ENCODE measurements at regions not wholly inside any gene's neighbourhood (a gene's known extent, or its start where the extent isn't known, plus 50 kb on each side); places are given as distances from the start of the nearest gene placed in this dataset.
A peak's percentile ranks its signal among the peaks of the same experiment; 100 is the strongest.
"Not testable (repeated sequence)": the region's sequence is repeated elsewhere in the genome, so short reads cannot be mapped to it uniquely, and the experiment has no call there.

- DNase-seq (ENCODE audit: low spot score), result no peak
- no peaks in the 10 kb centered on the region for H3K36me3 ChIP-seq (ENCODE audit: low read depth)
- peak; percentile 67 for ATAC-seq (ENCODE audit: low read depth)
- no peaks in the 10 kb centered on the region for H3K4me1 ChIP-seq (ENCODE audit: insufficient read depth, poor library complexity, severe bottlenecking)
- no peak for TF ChIP-seq CTCF (IDR thresholded peaks at IDR 0.05; ENCODE audit: poor library complexity, severe bottlenecking)
- H3K27me3 ChIP-seq (ENCODE audit: insufficient read depth, poor library complexity, severe bottlenecking), result no peaks in the 10 kb centered on the region
- H3K4me3 ChIP-seq (ENCODE audit: severe bottlenecking), result no peak overlapping the region
- H3K9me3 ChIP-seq (ENCODE audit: severe bottlenecking), result no peaks in the 10 kb centered on the region
- no peak overlapping the region for H3K27ac ChIP-seq (ENCODE audit: poor library complexity, severe bottlenecking)
These were observed 920.5 kb downstream of the TLE4 start for GRCh38 chr9:80492221-80492620.

DNA sequence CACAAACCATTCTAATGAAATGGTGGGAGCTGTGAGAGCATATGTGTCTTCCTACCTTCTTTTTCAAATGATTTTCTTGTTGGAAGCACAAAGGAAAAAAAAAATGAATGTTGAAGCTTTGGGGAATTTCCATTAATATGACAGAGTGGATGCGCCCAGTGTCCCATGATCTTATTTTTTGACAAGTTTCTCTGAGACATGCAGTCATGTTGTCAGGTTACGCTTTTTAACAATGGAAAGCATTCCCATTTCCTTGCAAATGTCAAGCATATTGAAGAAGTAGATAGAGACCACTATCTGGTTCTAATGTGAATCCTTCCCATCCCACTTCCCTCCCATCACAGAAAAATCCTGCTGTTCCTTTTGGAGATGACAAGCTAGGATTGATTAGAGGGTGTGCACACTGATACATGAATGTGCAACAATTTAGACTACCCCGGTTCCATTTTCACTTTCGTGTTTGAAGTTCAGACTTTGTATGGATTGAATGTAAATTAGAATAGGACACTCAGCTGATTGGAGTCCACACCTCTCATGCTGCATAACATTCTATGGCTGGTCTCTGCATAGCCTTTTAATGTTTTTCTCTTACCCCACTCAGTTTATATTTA, 919.4 kb downstream of the TLE4 start:
- DNase-seq (ENCODE audit: low spot score) (no peak), ATAC-seq (ENCODE audit: low read depth) (no peak)
- no peaks in the 10 kb centered on the region for H3K27me3 ChIP-seq (ENCODE audit: insufficient read depth, poor library complexity, severe bottlenecking)
- H3K27ac ChIP-seq (ENCODE audit: poor library complexity, severe bottlenecking), result no peak overlapping the region
- no peak for TF ChIP-seq CTCF (IDR thresholded peaks at IDR 0.05; ENCODE audit: poor library complexity, severe bottlenecking)
- H3K4me3 ChIP-seq (ENCODE audit: severe bottlenecking), result no peak overlapping the region
- H3K9me3 ChIP-seq (ENCODE audit: severe bottlenecking), result no peaks in the 10 kb centered on the region
- H3K4me1 ChIP-seq (ENCODE audit: insufficient read depth, poor library complexity, severe bottlenecking), result no peaks in the 10 kb centered on the region
- H3K36me3 ChIP-seq (ENCODE audit: low read depth), result no peaks in the 10 kb centered on the region

GRCh38 chr9:80489329-80489728, 917.6 kb downstream of the TLE4 start:
- no peaks in the 10 kb centered on the region for H3K4me1 ChIP-seq (ENCODE audit: insufficient read depth, poor library complexity, severe bottlenecking)
- ATAC-seq (ENCODE audit: low read depth), result no peak
- DNase-seq (ENCODE audit: low spot score), result no peak
- TF ChIP-seq CTCF (IDR thresholded peaks at IDR 0.05; ENCODE audit: poor library complexity, severe bottlenecking), result no peak
- no peaks in the 10 kb centered on the region for H3K27me3 ChIP-seq (ENCODE audit: insufficient read depth, poor library complexity, severe bottlenecking)
- H3K9me3 ChIP-seq (ENCODE audit: severe bottlenecking), result no peaks in the 10 kb centered on the region
- no peak overlapping the region for H3K27ac ChIP-seq (ENCODE audit: poor library complexity, severe bottlenecking)
- H3K4me3 ChIP-seq (ENCODE audit: severe bottlenecking), result no peak overlapping the region
- H3K36me3 ChIP-seq (ENCODE audit: low read depth), result no peaks in the 10 kb centered on the region

GRCh38 chr9:80485420-80486250, 913.9 kb downstream of the TLE4 start:
- Histone ChIP-seq H3K4me1 (ENCODE audit: insufficient read depth, poor library complexity, severe bottlenecking) (no peaks in the 10 kb centered on the region), H3K27me3 (ENCODE audit: insufficient read depth, poor library complexity, severe bottlenecking) (no peaks in the 10 kb centered on the region), H3K4me3 (ENCODE audit: severe bottlenecking) (no peak overlapping the region), H3K27ac (ENCODE audit: poor library complexity, severe bottlenecking) (no peak overlapping the region), H3K9me3 (ENCODE audit: severe bottlenecking) (no peaks in the 10 kb centered on the region), H3K36me3 (ENCODE audit: low read depth) (no peaks in the 10 kb centered on the region)
- DNase-seq (ENCODE audit: low spot score), result no peak
- ATAC-seq (ENCODE audit: low read depth), result no peak
- TF ChIP-seq CTCF (IDR thresholded peaks at IDR 0.05; ENCODE audit: poor library complexity, severe bottlenecking), result no peak

DNA sequence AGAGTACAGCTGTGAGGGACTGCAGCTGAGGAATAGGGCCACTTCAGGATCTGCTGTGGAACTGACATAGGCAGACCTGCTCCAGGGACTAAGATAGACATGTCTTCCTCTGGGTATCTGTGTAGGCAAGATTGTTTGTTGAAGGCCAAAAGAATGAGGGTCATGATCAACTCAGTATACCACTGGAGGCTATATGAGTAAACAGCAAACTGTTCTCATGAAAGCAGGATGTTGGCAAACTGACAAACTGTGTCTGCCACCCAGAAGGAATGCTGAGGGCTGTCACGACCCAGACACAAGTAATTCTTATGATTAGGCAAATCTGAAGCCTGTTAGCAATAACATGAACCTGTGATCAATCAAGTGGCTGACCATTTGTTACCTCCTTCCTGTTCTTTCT, 910.5 kb downstream of the TLE4 start:
- not testable (repeated sequence) for ATAC-seq (ENCODE audit: low read depth); H3K27me3 ChIP-seq (ENCODE audit: insufficient read depth, poor library complexity, severe bottlenecking); H3K36me3 ChIP-seq (ENCODE audit: low read depth); H3K4me3 ChIP-seq (ENCODE audit: severe bottlenecking); H3K27ac ChIP-seq (ENCODE audit: poor library complexity, severe bottlenecking); DNase-seq (ENCODE audit: low spot score); H3K9me3 ChIP-seq (ENCODE audit: severe bottlenecking); H3K4me1 ChIP-seq (ENCODE audit: insufficient read depth, poor library complexity, severe bottlenecking)

Data from RWPE2 (cell line).